DOHH2 (cell line): ENCODE measurements at regions not wholly inside any gene's neighbourhood (a gene's known extent, or its start where the extent isn't known, plus 50 kb on each side); places are given as distances from the start of the nearest gene placed in this dataset.

Experiments
- H3F3A ChIP-seq: fragments of 200-600 bp; sonication (generic), shearing (Covaris generic); 2 replicates; pipeline ENCODE4 v1.6.0; 2016; ENCODE audit warnings: antibody characterized with exemption, mild to moderate bottlenecking; ENCODE audit not compliant: control insufficient read depth, insufficient read depth
- H3K27ac ChIP-seq: fragments of 200-600 bp; sonication (generic); 2 replicates; pipeline ENCODE4 v1.5.1; 2014; ENCODE audit warnings: low read depth, mild to moderate bottlenecking, low read length, moderate library complexity
- H3K27me3 ChIP-seq: fragments of 200-600 bp; sonication (generic); 2 replicates; pipeline ENCODE4 v1.6.1; 2014; ENCODE audit warnings: mild to moderate bottlenecking, low read length, mixed read lengths; ENCODE audit not compliant: control insufficient read depth
- H3K36me3 ChIP-seq: fragments of 200-600 bp; sonication (generic); 2 replicates; pipeline ENCODE4 v1.6.1; 2014; ENCODE audit warnings: mild to moderate bottlenecking, low read length, moderate library complexity, mixed read lengths; ENCODE audit not compliant: control insufficient read depth
- H3K4me1 ChIP-seq: fragments of 200-600 bp; sonication (generic); 2 replicates; pipeline ENCODE4 v1.6.1; 2014; ENCODE audit warnings: mild to moderate bottlenecking, low read length, mixed read lengths; ENCODE audit not compliant: control insufficient read depth
- H3K4me2 ChIP-seq: fragments of 200-600 bp; sonication (generic); 2 replicates; pipeline ENCODE4 v1.6.0; 2014; ENCODE audit warnings: mild to moderate bottlenecking, low read length, moderate library complexity
- H3K4me3 ChIP-seq: fragments of 200-600 bp; sonication (generic); 2 replicates; pipeline ENCODE4 v1.5.1; 2014; ENCODE audit warnings: mild to moderate bottlenecking, low read length, mixed read lengths
- H3K79me2 ChIP-seq: fragments of 200-600 bp; sonication (generic); 2 replicates; pipeline ENCODE4 v1.6.1; 2014; ENCODE audit warnings: mild to moderate bottlenecking, low read length, mixed read lengths; ENCODE audit not compliant: control insufficient read depth
- H3K9me2 ChIP-seq: fragments of 200-600 bp; sonication (generic); replicated peaks from 2 replicates; pipeline ENCODE4 v1.6.1; 2014; ENCODE audit warnings: mild to moderate bottlenecking, low read length, mixed read lengths; ENCODE audit not compliant: control insufficient read depth
- H3K9me3 ChIP-seq: fragments of 200-600 bp; sonication (generic); 2 replicates; pipeline ENCODE4 v1.6.1; 2014; ENCODE audit warnings: antibody characterized with exemption, low read length, mixed read lengths; ENCODE audit not compliant: control insufficient read depth, insufficient read depth
- H4K20me1 ChIP-seq: fragments of 200-600 bp; sonication (generic); 2 replicates; pipeline ENCODE4 v1.6.0; 2014; ENCODE audit warnings: low read depth, mild to moderate bottlenecking, antibody characterized with exemption, low read length, moderate library complexity; ENCODE audit not compliant: control insufficient read depth, insufficient read depth
- CTCF ChIP-seq: fragments of 200-600 bp; sonication (generic); IDR thresholded peaks from one replicate; pipeline ENCODE4 v1.5.1; 2014; ENCODE audit warnings: antibody characterized with exemption, mild to moderate bottlenecking, low read depth, low read length; ENCODE audit not compliant: poor library complexity, severe bottlenecking
- EZH2phosphoT487 ChIP-seq: fragments of 200-600 bp; sonication (generic); IDR thresholded peaks from 2 replicates; pipeline ENCODE4 v1.6.1; 2017; ENCODE audit warnings: borderline replicate concordance, mild to moderate bottlenecking, antibody characterized with exemption, low read length, moderate library complexity, mixed read lengths

- Histone ChIP-seq H3K79me2 (no peaks in the 10 kb centered on the region), H3K27me3 (no peaks in the 10 kb centered on the region; the same call in 1 of the 2 replicates), H3K4me2 (no peak overlapping the region), H3F3A (no peaks in the 10 kb centered on the region), H3K36me3 (no peaks in the 10 kb centered on the region), H3K9me2 (no peaks in the 10 kb centered on the region), H3K4me1 (no peaks in the 10 kb centered on the region), H3K9me3 (no peaks in the 10 kb centered on the region), H4K20me1 (no peaks in the 10 kb centered on the region), H3K27ac (no peak overlapping the region), H3K4me3 (no peak overlapping the region)
- TF ChIP-seq CTCF (no peak), EZH2phosphoT487 (no peak)
Observed at GRCh38 chr1:99472893-99473292, 173.0 kb upstream of the PALMD start.

DNA sequence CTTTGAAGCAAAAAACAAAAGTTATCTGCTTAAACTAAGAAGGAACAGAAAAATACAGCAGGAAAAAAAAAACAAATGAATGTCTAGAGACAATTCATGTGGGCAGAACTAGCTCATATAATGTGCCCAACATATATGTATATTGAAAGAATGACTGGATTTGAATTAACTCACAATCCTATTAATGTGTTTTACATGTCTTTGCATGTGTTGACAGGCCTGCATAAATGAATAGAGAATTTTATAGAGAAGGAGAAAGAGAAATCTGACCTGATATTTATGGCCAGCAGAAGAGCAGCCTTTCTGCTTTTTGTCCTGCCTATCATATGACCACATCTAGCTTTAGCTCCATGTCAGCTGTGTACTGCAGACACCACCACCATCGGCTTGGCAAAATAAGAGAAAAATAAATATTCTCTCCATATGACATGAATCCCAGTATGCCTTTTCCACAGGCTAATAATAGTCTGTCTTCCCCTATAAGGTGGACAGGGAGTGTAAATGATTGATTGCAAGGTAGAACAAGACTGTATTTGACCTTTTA is 171.5 kb upstream of the PALMD start:
- Histone ChIP-seq H3K79me2 (no peaks in the 10 kb centered on the region), H3K4me2 (no peak overlapping the region), H3K4me3 (no peak overlapping the region), H3K9me2 (no peaks in the 10 kb centered on the region), H4K20me1 (no peaks in the 10 kb centered on the region), H3F3A (no peaks in the 10 kb centered on the region), H3K4me1 (no peaks in the 10 kb centered on the region), H3K9me3 (no peaks in the 10 kb centered on the region), H3K27ac (no peak overlapping the region), H3K27me3 (no peaks in the 10 kb centered on the region; the same call in 1 of the 2 replicates), H3K36me3 (no peaks in the 10 kb centered on the region)
- TF ChIP-seq CTCF = no peak
- no peak for TF ChIP-seq EZH2phosphoT487

DNA sequence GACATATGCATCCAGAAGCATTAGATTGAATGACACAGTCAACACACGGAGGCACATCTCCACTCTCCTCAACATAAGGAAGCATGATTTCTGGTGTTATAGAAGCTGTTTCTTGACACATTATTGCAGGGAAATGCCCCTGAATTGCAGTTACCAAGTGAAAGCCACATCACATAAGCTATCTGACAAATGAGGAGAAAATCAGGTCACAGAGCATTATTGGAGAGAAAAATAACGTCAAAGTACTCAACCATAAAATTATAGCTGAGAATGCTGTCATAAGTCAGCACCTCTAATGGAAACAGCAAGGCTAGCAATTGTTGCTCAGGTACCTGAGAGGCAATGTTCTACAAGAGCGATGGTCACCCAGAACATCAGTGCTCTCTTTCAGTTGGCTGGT is 169.9 kb upstream of the PALMD start:
- no peak overlapping the region for H3K4me2 ChIP-seq
- H3K4me1 ChIP-seq = no peaks in the 10 kb centered on the region
- no peak for TF ChIP-seq EZH2phosphoT487
- no peak for TF ChIP-seq CTCF
- H3K9me3 ChIP-seq = no peaks in the 10 kb centered on the region
- H4K20me1 ChIP-seq = no peaks in the 10 kb centered on the region
- H3K9me2 ChIP-seq = no peaks in the 10 kb centered on the region
- no peak overlapping the region for H3K27ac ChIP-seq
- H3K79me2 ChIP-seq = no peaks in the 10 kb centered on the region
- H3K27me3 ChIP-seq = no peaks in the 10 kb centered on the region; the same call in 1 of the 2 replicates
- H3K4me3 ChIP-seq = no peak overlapping the region
- no peaks in the 10 kb centered on the region for H3F3A ChIP-seq
- no peaks in the 10 kb centered on the region for H3K36me3 ChIP-seq
